Stimulated activated CD4-positive, alpha-beta T cell treated with anti-CD3 and anti-CD28 coated beads, Interleukin-2, amount 100 ng/mL, for 4 hours (primary cell): ENCODE measurements at regions not wholly inside any gene's neighbourhood (a gene's known extent, or its start where the extent isn't known, plus 50 kb on each side); places are given as distances from the start of the nearest gene placed in this dataset.

Source experiments
- DNase-seq: peaks from one replicate; pipeline ENCODE4 v3.0.0-alpha.2; 2020; ENCODE audit warnings: low read depth

DNA sequence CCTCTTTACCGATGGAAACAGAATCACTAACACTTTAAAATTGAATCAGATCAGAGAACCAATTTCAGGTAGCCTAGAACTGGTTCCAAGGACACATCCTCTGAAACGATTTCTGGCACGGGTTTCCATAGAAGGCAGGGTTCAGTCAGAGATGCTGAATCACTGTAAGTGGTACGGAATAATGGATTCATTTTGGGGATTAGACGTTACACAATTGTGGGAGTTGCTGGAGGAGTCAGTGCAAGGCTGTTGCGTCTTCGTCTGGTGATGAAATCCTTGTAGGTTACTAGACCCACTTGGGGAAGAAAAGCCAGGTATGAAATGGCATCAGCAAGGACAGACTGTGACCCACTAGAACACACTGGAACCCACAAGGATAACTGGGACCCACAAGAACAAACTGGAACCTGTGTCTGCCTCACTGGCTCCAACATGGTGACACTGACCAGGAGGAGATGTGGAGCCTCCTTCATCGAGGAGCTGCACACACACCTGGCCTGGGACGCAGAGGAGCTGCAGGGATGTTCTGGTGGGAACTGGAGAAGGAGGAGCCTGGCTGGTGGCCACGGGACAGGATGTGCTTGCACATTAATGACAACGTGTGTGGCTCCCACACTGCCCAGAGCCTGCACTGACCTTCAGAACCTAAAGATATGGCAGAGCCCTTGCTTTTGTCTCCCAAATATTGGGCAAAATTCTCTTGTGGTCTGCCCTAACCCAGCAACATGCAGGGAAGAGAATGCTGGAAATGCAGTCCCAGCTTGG lies 105.1 kb downstream of the TRAPPC11 start:
- DNase-seq, result no peak

DNA sequence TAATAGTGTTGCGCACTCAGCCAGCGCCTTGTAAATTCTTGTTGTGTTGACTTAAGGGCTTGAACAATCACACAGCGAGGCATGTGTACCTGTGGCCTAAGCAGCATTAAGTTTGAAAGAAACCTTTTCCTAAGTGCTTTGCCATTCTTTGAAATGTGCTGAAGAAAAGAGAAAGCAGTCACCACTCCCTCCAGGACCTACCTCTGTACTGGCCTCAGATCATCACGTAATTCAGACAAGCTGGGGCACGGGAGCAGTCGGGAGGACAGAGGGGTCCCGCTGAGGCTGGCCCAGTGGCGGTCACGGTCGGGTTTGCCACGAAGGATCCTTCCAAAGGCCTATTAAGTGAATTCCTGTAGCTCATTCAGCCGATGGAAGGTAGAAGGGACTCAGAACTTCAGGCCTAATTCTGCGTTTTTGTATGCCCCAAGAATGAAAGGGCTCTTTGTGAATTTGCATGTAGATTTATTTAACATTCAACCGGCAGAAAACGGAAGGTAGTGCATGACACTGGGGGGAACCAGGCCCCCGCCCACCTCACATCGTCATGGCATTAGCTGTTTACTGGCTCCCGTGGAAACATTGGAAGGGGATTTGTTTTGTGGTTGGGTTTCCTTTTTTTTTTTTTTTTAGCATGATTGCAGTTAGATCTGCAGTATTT lies 106.3 kb downstream of the TRAPPC11 start:
- DNase-seq, result no peak

DNA sequence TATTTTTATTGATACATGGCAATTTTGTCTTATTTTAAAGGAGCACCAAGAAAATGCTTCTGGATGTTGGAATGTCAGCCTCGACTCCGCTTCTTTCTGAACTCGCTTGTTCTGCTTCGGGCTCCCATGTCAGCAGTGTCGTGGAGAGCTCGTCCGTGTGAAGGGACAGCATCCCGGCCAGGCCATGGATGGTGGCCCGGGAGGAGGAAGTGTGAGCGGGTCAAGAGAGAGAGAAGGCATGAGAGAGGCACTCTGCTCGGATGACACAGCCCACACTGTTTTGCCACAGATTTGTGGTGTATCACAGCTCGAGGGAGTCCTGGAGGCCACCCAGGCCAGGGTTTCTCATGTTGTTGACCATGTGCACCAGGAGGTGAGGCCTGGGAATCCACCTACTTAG lies 107.0 kb downstream of the TRAPPC11 start:
- no peak for DNase-seq

DNA sequence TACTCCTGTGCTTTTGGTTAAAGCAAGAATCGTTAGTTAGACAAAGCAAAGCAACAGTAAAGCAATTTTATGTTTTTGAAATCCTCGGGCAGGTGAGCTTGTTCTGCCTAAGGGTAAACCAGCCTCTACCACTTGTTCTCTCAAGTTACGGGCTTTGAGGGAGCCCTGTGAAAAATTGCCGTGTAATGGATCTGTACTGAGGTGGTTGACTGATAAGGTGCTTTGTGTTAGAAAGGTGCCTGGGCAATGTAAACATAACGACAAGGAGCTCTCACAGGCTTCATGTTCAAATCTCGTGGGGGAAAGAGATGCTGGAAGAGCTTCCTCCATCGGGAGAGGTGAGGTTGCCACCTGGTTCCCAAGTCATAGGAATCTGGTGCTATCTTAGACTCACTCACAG lies 111.8 kb downstream of the TRAPPC11 start:
- DNase-seq, result no peak

DNA sequence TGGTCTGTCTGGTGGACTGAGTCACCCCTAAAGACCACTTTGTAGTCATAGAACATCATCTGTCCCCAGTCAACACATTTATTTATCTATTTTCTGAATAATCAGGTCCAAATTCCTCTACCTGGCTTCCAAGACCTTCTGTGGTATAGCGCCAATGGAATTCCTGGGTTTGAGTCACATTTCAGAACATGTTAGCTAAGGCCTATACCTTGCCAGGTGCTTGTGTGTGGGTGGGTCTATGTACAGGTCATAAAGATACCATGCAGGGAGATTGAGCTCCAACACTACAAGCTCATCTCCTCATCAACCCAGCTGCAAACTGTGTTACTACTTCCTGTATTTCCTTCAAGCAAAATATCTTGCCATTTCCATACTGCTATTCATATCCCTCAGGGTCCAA lies 113.3 kb downstream of the TRAPPC11 start:
- no peak for DNase-seq

DNA sequence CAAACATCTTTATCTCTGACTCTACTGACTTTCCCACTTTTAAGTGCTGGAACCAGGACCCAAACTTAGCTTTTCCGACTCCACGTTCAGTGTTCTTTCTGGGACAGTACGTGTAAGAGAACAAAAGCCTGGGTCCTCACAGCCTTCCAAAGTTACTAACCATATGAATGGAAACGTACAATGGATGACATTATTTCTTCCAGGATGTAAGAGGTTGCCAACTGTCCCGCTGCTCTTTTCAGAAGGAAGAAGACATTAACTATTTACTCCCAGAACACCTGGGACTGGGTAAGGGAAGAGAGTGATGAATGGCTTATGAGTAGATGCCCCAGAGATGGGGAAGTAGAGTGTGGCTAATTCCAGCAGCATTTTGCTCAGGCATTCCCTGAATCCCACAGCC lies 114.7 kb downstream of the TRAPPC11 start:
- no peak for DNase-seq

DNA sequence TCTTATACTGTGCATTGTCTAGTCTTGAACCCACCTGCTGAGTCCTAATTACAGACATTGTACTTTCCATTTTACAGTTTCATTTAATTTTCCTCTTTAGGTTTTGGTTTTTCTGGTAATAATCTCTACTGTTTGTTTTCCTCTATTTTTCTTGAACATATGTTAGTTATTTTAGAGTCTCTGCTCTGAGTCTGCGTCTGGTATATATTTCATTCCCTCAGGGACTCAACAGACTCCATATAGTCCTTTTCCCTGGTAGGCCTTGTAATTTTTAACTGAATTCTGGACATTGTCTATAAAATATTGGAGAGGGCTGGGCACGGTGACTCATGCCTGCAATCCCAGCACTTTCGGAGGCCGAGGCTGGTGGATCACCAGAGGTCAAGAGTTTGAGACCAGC lies 121.8 kb upstream of the STOX2 start:
- no peak for DNase-seq

DNA sequence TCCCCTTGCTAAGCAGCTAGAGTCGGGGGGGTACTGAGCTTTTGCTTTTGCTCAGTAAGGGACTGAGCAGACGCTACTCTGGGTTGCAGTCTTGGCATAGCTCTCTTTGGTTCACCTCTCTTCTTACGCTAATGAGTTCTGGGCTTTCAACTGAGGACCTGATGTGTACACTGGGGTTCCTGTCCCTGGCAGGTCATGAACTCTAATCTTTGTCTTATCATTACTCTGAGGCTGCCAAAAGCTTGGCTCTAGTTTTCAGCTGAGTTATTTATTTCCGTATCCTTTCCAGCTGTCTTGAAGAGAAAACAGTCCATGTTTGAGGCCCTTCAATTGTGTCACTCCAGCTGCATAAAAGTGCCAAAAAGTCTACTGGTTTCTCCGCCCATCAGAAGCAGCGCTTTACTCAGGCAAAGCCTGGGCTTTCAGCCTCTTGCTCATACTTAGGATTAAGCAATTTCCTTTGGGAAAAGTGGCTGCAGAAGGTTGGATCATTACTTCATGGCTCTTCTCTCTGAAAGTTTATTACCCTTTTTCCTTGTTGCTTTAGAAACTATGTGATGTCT lies 121.0 kb upstream of the STOX2 start:
- DNase-seq, result no peak

DNA sequence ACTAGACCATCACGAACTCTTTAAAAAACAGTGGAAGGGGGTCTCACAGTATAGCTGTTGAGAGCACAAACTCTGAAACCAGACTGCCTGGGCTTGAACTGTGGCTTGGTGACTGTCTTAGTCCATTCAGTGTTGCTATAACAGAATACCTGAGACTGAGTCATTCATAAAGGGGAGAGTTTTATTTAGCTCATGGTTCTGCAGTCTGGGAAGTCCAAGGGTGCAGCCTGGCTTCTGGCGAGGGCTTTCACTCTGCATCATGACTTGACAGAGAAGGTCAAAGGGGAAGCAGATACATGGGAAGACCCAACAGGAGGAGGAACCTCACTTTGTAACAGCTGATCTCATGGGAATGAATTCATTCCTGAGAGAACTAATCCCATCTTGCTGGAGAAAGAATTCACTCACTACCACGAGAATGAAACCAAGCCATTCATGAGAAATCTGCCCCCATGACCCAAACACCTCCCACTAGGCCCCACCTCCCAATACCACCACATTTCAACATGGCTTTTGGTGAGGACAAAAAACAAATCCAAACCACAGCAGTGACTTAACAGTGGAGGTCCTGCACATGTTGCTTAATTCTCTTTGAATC lies 116.7 kb upstream of the STOX2 start:
- no peak for DNase-seq

DNA sequence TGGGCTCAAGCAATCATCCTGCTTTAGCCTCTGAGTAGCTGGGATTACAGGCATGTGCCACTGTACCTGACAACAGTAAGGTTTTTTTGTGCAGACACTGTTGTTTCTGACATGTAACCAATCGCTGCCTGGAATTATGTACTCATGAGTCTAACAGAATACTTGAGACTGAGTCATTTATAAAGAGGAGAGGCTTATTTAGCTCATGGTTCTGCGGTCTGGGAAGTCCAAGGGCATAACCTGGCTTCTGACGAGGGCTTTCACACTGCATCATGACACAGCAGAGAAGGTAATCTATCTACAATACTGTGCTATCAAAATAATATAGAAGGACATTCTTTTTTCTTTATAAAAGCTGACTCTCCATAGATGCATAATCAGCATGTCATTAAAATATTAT lies 115.5 kb upstream of the STOX2 start:
- no peak for DNase-seq

DNA sequence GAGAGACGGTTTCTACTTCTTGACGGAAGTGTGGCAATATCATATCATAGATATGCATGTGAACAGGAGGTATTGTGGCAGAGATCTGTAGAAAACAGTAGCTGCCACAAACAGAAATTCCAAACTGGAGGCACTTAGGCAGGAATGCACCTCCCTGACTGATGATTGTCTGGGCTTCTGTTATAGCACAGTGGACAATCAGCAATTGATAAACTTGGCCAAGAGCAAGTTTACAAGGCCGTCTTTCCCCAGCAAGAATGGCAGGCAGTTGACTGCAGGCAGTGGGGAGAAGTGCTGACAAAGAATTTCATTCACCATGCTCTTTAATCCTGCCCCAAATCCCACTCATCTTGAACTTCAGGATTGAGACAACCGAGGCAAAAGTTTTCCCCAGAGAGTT lies 114.4 kb upstream of the STOX2 start:
- DNase-seq, result no peak

DNA sequence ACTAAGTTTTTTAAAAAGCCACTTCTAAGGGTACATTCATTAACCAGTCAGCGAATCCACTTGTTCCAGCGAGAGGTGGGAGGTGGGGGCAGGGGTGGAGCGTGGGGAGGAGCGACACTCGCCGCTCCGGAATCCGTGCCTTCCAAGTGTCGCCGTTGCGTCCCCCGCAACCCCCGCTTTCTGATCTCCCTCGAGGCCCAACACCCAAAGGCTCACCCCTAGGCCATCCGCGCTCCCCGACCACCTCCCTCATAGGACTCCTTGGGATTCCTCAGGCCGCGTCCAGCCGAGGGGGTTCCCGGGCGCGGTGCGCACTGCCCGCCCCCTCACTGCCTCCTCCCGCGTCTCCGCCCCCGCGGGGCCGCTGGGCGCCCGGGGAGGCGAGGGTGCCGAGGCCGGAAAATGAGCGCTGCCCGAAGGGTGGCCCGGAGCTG lies 108.1 kb upstream of the STOX2 start:
- no peak for DNase-seq

DNA sequence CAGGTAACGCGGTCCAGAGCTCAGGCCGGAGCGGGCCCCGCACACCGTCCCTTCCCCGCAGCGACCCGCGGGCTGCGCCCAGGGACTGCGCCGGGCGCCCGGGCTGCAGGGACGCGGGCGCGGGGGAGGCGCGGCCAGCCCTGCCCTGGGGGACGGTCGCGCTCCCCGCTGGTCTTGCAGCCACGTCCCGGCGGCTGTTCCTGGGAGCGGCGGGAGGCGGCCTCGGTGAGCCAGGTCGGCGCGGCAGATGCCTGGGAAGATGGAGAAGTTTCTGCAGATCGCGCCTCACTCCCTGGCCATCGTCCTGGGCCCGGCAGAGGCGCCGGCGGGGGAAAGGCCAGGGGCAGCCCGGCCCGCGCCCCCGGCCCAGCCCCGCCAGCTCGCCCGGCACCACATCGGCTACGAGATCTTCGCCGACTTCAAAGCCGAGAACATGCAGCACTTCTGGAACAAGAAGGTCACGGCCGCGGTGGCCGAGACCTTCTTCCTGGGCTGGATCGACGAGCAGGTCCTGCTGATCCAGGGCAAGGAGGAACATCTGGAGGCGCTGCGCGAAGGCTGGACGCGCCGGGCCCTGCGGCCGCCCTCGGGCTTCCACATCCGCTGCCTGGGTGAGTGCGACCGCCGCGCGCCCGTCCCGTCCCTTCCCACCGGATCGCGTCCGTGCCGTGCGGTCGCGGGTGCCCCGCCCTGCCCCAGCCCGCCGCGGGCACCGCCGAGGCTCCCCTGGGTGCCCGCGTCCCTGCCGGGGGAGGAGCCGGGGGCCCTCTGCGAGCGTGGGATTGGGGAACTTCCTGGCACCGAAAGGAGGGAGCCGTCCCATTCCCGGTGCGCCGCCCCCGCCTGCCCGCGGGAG lies 107.4 kb upstream of the STOX2 start:
- DNase-seq, result no peak

DNA sequence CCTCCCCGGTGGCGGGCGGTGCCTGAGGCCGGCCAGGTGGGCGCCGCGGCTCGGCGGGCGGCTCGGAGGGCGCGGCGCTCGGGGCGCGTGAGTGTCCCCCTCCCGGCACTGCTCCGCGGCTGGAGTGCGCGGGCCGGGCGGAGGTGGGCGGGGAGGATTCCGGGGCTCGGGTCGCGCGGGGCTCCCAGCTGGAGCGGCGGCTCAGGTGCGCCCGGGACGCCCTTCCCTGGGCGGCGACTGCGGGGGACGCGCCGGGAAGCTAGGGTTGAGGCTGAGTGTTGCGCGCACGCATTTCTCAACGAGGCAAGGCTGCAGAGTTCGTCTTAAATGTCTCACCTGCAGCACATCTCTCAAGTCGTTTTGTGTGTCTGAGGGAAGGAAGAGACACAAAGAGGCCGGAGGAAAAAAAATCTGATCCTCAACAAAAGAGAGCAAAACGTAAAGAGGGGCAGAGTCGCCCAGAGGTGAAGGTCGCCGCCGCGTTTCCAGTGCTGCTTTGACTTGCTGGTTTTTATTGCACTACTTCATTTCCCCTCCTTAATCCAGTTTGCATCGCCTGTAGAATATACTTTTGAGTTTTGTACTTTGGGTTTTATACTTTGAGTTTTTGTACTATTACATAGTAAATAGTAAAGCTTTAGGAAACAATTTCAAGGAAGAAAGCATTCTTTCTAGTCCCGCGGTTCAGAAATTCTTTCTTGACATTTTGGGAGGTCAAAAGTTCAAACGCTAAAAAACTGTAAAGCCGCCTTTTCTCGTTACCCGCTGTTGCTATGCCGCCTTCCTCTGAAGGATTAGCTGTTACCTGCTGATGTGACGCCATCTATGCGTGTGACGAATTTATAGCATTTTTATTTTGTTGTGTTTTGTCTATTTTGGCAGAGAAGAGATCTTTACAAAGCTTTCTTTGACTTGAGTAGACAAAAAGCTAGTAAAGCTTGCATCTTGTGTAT lies 106.5 kb upstream of the STOX2 start:
- DNase-seq, result no peak

DNA sequence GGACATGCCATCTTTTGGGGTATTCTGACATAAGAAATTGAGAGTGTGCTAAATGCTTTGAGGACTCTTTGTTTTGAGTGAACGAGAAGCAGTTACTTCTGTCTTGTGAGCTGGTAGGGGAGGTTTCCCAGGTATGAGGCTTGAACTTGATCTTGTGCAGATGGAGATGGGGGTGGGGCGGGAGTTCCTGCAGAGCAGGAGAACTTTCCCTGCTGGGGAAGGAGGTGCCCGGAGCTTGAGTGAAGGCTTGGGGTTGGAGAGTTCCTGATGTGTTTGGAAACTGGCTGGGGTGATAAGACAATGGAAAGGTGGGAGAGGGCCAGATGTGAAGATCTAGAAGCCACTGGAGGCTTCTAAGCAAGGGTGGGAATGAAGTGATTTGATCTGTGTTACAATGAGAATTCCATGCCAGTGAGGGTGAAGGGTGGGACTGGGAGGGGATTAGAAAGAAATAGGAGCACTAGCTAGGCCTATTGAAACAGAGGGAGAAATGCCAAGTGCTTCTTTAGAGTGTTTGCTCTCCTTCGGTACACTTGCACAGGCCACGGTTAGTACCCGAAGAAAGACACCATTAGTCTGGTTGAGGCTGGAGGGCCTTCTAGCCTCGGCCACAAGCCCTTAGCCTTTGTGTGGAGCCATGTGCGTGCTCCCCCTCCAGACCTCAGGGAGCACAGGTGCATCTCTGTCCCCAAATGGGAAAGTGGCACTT lies 103.5 kb upstream of the STOX2 start:
- DNase-seq, result no peak

DNA sequence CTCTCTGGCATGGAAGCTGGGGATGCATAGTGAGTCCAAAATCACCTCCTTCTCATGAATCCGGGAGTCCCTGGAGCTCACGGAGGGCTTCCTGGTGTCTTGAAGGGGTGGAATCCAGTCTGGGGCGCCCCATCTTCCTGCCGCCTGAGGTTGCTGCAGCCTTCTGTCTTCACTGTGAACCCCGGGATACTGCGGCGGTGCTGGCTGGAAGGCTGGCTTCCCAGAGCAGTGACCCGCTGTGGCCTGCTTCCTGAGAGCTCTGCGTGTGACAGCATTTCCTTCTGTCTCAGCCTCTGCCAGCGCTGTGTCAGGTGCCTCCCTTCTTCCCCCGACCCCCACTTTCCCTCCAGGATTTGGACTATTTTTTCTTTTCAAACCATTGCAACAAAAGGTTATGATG lies 98.8 kb upstream of the STOX2 start:
- DNase-seq, result no peak

DNA sequence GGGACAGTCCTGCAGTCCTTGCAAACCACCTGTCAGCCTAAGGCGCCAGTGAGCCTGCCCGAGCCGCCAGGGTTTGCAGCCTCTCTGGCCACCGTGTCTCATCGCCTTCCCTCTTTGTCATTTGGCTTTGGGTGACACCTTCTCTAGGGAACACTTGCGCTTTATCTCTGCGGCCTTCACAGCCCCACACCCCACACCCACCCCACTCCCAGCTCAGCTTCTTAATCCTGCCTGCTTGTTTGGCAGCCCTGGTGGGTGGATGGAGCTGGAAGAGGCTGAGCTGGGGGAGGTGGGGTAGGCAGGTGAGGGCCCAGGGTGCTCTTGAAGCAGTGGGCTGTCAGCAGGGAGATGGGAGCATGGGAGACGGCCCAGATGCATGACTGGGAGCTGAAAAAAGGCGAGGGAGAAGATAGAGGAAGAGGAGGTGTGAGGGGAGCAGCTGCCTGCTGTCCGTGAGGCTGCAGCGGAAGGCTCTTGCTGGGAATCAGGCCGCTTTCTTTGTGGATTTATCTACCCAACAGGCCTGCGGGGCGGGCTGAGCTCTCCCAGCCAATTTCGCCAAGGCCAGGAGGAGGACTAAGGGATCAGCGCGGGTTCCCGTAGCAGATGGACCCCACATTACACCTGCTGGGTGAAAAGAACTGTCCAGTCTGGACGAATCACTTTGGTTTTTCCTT lies 97.5 kb upstream of the STOX2 start:
- DNase-seq, result no peak

DNA sequence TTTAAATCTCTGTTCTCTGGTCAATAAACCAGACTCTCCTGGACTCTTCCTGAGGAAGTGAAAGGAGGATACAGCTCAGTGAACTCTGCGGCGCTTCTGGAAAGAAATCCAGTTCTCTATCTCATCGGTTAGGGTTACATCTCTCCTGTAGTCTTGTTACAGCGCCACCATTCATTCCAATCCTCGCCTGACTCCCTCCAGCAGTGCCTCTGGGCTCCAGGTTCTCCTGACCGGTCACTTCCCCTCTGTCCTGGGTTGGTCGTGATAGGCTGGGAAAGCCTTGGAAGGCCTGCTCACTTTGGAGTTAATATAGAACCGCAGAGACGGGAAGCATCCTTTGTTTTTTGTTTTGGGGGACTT lies 97.0 kb upstream of the STOX2 start:
- DNase-seq, result no peak

DNA sequence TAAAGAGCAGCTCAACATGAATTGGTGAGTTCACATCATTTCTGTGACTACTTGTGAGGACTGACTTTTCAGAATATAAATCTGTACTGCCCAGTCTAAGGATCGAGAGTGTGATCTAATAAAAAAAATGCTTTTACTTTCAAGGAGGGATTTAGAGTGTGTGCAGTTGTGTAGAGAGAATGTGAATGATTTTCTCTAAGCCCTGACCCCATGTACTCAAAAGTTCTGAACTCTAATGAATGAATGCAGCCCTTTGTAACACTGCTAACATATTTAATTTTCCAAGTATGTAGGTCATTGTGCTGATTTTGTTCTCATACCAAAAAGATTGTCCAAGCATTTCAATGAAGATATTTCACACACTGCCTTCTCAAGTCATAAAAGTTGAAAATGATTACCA lies 92.5 kb upstream of the STOX2 start:
- DNase-seq, result no peak

DNA sequence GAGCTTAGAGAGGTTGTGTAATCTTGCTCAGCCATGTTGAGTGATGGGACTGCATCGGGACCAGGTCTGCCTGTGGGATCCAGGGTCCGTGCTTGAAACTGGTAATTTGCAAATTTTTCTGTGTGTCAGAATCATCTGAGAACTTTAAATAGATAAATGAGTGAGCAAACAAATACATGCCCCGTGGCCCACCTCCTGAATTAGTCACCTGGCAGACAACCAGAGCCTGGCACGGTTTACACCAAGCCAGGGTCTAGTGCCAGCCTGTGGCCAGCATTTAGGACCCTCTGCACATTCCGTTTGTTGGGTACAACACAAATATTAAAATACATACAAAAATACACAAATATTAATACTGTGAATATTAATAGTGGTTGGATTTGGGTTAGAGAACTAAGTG lies 90.6 kb upstream of the STOX2 start:
- DNase-seq, result no peak
